ENCODE measurements at regions not wholly inside any gene's neighbourhood (a gene's known extent, or its start where the extent isn't known, plus 50 kb on each side); places are given as distances from the start of the nearest gene placed in this dataset.

- Histone ChIP-seq H3K4me3 (no peak overlapping the region), H3K27me3 (no peaks in the 10 kb centered on the region), H3K36me3 (no peaks in the 10 kb centered on the region), H3K9me3 (peaks cover 0 to 4% of the 10 kb centered on the region in 2 donors), H3K27ac (no peak overlapping the region), H3K4me1 (no peaks in the 10 kb centered on the region)
- ATAC-seq (no peak), DNase-seq (no peak)
- TF ChIP-seq CTCF (IDR thresholded peaks at IDR 0.05): no peak
- intact Hi-C loops (cut with DNase I): no loop called here
Measured at GRCh38 chr7:94330269-94331020, 64.2 kb upstream of the COL1A2 start.

- no peaks in the 10 kb centered on the region for H3K27me3 ChIP-seq
- intact Hi-C loops (cut with DNase I): no loop called here
- no peak for TF ChIP-seq CTCF (IDR thresholded peaks at IDR 0.05)
- no peaks in the 10 kb centered on the region for H3K36me3 ChIP-seq
- H3K9me3 ChIP-seq: no peaks in the 10 kb centered on the region
- no peaks in the 10 kb centered on the region for H3K4me1 ChIP-seq
- ATAC-seq (no peak), DNase-seq (no peak)
- no peak overlapping the region for H3K27ac ChIP-seq
- no peak overlapping the region for H3K4me3 ChIP-seq
Measured at GRCh38 chr7:94332571-94332970, 62.1 kb upstream of the COL1A2 start.

GRCh38 chr7:94333810-94334209 is 60.9 kb upstream of the COL1A2 start:
- TF ChIP-seq CTCF (IDR thresholded peaks at IDR 0.05): no peak
- no peak for DNase-seq
- intact Hi-C loops (cut with DNase I): no loop called here

GRCh38 chr7:94335586-94335985 is 59.1 kb upstream of the COL1A2 start:
- no peaks in the 10 kb centered on the region for H3K9me3 ChIP-seq
- ATAC-seq: no peak
- H3K4me3 ChIP-seq: no peak overlapping the region
- no peak for DNase-seq
- H3K4me1 ChIP-seq: no peaks in the 10 kb centered on the region
- intact Hi-C loops (cut with DNase I): no loop called here
- H3K36me3 ChIP-seq: no peaks in the 10 kb centered on the region
- TF ChIP-seq CTCF (IDR thresholded peaks at IDR 0.05): no peak
- H3K27me3 ChIP-seq: no peaks in the 10 kb centered on the region
- H3K27ac ChIP-seq: no peak overlapping the region

More at GRCh38 chr7:94333810-94334209, 60.9 kb upstream of the COL1A2 start:
- Histone ChIP-seq H3K36me3 (no peaks in the 10 kb centered on the region), H3K9me3 (no peaks in the 10 kb centered on the region), H3K4me3 (no peak overlapping the region), H3K27ac (no peak overlapping the region), H3K27me3 (no peaks in the 10 kb centered on the region), H3K4me1 (no peaks in the 10 kb centered on the region)
- ATAC-seq: no peak

- no peaks in the 10 kb centered on the region for H3K4me1 ChIP-seq
Measured at GRCh38 chr7:94336009-94336408, 58.7 kb upstream of the COL1A2 start.

More at GRCh38 chr7:94336009-94336408, 58.7 kb upstream of the COL1A2 start:
- no peak for TF ChIP-seq CTCF (IDR thresholded peaks at IDR 0.05)
- ATAC-seq: no peak
- no peaks in the 10 kb centered on the region for H3K27me3 ChIP-seq
- intact Hi-C loops (cut with DNase I): no loop called here
- no peak overlapping the region for H3K27ac ChIP-seq
- DNase-seq: no peak
- no peaks in the 10 kb centered on the region for H3K36me3 ChIP-seq
- no peaks in the 10 kb centered on the region for H3K9me3 ChIP-seq
- no peak overlapping the region for H3K4me3 ChIP-seq

Data from left lung (tissue), 4 donors.